CD4-positive, alpha-beta T cell treated with Interferon gamma for 1 hour (primary cell): ENCODE measurements at regions not wholly inside any gene's neighbourhood (a gene's known extent, or its start where the extent isn't known, plus 50 kb on each side); places are given as distances from the start of the nearest gene placed in this dataset.

Experiments
- DNase-seq: peaks from one replicate; pipeline ENCODE4 v3.0.0-alpha.2; 2020

DNA sequence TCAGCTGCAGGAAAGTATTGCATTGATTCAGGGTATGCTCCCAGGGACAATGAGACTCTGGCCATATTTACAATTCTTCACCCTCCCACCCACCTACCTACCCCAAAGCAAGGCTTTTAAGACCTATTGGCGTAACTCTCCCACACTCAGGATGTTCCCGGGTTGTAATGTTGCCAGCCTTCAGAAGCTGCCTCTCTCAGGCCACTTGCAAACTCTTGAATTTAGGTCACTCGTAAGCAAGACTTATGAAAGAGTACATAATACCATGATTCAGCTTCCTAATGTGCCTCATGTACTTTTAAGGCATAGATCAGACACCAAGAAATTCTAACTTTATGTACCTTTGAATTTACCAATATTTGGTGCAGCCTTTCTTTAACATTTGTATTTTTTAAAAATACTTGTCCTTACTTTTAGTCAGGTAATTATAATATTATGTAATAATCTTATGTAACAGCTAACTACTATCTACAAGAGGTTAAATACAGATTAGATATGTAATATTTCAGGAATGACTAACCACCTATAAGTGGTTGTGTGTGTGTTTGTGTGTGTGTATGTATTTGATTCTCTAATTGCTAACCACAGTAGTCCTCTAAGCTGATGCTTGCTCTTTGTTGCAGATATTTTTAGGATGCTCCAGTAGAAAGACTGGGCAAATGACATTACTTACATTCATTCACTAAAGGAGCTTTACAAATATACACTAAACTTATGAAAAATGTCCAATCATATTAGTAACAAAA is 630.5 kb upstream of the MEF2C start:
- no peak for DNase-seq

DNA sequence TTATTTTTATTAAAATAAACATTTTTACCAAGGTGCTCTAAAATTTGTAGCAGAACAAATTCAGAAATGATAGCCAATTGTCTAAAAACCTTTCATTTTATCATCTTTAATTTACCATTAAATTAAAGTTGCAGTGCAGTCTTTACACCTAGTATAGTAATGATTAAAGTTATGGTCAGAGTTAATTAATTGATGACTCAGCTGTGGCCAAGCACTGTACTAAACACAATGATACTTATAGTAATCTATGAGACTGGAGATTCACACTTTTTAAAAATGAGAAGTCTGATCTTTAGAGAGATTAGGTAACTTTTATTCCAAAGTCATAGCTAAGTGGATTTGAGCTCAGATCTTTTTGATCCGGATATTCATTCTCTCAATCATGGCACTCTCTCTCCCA is 621.1 kb upstream of the MEF2C start:
- DNase-seq: no peak

DNA sequence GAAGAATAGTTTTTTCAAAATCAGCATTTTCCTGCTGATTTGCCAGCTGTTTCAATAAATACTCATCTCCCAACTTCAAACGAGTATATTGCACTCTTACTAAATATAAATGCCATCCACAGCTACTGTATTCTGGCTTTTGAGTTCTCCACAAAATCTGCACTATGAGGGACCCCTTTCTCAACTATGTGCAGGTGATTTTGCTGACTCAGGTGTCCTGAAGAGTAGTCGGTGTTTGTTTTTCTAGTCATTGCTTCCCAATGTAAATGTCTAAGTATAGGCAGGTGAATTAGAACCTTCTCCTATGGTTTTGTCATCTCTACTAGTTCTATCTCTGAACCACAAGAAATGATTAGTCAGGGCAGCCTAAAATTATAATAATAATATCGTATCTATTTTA is 616.8 kb upstream of the MEF2C start:
- no peak for DNase-seq

DNA sequence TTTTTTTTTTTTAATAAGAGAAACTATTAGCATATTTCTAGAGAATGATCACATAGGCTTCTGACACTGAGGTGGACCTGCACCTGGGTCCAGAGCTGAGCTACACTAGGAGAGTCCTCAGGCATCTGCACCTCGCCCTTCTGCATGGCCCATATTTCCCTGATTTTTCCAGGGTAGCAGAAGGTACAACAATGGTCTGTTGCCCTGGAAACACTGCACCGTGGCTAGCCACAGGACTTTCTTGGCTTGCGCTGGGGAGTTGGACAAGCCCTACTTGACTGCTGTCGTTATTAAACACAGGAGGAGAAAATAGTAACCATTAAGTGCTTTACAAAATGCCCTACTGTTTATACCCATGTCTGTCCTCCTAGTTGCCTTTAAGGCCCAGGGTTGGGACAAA is 615.7 kb upstream of the MEF2C start:
- DNase-seq: no peak

DNA sequence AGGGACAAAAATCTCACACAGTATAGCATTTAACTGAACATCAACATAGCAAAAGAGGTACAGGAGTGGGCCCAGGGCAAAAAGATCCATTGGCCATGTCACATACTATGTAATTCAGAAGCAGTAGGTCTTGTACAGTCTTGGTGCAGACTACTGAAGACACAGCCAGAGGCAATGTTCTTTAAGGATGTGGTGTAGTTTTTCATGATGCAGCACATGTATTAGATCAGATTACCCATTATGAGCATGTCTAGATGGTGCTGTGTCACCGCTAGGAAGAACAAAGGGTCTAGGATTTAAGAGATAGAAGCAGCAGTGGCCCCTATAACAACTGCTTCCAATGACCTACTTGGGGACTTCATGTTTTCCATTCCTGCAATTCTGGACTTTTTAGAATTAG is 610.4 kb upstream of the MEF2C start:
- DNase-seq: no peak

DNA sequence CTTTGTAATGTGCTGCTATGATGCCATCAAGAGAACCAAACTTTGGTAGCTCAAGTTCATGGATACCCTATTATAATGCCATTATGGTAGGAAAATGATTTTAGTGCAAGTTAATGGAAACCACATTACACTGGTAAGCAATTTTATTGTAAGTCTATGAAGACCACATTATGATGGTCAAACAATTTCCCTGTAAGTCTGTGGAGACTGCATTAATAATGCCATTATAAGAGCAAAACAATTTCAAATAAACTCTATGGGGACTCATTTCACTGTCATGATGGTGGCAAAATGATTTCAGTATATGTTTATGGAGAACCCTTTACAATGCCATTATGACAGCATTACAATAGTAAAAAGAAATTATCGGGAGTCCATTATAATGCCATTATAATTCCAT is 602.0 kb upstream of the MEF2C start:
- DNase-seq: no peak

DNA sequence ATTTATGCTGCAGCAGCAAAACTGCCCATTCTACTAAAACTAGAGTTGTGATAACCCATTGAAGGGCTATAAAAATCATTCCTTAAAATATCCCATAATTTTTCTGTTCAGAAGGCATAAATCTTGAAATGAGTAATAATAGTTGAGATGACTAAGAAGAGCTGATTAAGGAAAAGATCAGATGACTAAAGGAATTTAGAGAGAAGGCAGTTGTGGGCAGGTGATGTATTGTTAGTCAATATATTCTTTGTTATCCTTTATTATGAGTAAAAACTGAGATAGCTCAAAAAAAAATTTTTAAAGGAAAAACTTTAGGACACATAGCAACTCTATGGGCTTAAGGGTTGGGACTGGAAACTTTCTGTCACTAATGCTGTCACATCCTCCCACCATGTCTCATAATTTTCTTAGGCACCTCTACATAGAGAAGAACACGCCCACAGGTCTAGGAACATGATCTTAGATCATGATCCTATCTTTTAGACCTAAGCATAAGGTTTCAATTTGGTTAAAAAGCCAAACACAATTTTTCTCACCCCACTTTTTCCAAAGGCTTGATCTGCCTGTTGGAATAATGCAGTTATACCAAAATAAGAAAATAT is 597.5 kb upstream of the MEF2C start:
- DNase-seq: no peak

DNA sequence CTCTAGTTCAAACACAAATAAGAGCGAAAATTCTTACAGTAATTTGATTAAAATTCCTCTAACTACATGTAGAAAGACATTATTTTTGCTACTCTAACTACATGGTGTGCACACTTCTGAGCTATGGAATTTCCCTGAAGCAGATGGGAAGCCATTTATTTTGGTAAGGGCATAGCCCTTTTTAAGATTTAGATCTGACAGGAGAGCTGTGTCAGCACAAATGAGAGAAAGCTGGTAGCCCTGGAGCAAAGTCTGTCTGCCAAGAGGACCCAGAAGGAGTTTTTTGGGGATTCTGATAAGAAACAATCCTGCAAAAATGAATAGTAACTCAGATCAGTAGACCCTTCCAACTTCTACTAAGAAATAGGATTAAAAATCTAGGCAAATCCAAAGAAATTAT is 595.9 kb upstream of the MEF2C start:
- DNase-seq: no peak

DNA sequence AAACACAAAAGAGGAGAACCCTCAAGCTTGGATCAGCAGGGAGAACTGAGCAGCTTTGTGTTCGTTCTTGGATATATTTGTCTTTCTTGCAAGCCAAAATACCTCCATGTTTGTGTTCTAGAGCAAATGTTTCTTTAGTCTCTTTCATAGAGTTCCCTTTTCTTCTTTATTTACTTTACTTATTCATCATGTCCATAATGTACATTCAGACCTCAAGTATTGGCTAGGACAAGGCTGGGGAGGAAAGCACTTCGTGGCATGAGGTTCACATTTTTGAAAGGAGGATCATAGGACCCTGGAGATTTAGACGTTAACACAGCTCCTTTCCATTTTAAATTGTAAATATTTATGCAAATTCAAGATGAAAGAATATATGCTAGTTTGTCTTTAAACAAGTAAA is 590.2 kb upstream of the MEF2C start:
- no peak for DNase-seq

DNA sequence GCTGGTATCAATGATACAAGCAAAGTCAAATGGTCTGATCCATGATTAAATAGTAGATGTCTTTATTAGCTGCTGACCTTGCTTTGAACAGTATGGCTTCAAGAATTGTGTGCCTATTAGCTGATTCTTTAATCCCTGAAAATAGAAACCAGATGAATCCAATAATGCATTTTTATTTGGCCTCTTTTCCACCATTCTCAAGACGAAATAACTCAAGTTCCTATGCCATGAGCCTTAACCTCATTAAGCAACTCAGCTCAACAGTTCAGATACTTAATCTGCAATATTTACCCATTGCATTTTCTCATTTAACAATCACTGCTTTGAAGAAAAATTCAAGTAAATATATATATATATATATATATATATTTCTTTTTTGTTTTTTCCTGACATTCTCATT is 588.6 kb upstream of the MEF2C start:
- DNase-seq: no peak

DNA sequence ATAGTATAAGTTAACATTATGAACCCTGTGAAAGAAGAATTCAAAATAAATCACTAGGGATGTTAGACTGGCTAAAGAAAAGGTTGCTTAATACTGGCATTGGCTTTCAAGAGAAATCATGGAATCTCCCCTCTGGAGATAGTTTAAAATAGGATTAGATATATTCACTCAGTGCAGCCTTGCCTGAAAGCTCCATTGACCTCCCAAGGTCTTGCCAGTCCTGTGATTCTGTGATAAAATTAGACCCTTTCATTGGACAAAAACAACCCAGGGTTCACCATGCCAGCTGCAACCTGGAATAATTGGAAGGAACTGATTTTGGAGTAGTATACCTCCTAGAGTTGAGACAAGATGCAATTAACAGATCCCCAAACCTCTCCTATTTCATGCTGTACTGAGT is 588.1 kb upstream of the MEF2C start:
- DNase-seq: no peak

DNA sequence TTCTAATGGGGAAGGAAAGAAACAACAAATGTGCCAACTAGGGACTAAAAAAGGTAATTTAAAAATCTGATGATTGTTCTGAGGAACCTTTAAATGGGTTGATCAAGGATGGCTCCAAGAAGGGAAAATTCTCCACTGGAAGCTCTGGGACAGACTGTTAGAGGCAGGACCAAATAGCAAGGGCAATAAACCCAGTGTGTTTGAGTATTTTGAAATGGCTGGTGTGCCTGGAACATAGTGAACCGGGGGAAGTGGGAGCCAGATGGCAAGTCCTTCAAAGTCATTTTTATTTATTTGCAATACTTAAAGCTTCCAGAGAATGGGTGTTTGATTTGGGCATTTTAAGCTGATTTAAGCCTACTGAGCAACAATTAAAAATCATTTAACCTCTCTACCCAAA is 587.7 kb upstream of the MEF2C start:
- DNase-seq: no peak

DNA sequence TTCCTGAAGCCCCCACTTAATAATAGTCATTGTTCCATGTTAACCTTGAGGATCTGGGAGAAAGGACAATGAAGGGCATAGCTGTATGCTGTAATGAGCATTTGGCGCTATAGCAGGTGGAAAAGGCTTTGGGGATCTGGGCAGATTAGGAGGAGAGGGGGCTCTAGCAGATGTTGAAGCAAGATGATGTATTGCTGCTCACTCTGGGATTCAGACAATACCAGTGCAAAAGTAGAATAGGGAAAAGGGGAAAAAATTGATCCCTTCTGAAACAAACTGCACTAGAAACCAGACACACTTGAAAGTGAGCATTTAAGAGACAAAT is 575.3 kb upstream of the MEF2C start:
- no peak for DNase-seq

DNA sequence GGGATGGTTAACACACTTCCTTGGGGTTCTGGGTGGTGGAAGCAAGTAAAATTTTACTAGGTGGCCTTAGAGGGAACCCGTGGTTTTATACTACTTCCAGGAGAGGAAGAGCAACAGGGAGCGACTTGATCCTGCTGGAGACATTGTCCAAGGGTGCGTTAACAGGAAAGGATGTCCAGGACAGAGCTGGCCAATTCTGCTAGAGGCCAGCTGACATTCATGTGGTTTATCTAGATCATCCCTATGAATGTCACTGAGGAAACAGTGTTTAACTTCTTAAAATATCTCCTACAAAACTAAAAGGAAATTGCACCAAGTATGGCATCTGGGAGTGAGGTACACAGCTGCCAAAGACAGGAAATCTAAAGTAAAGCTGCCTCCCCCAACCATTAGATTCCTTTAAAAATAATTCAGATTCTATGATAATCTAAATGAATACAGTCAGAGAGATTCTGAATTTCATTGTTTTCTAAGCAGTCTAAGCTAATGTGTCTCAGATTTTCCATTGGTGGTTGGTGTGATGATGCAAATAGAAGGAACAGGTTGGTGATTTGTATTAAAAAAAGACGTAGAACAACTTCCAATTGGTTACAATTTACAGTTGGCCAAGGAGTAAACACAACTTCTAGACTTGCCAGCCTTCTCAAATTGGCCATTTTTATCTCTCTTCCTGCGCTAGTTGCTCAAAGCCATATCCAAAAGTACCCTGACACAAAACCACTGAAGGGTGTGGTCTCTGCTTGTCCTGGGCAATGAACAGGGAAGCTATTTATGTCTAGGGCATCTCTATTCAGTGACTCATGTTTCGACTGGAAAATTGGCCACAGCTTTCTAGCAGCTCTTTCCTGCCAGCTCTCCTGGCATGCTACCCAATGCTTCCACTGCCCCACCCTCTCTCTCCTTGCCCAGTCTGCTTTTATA is 574.7 kb upstream of the MEF2C start:
- DNase-seq: no peak

DNA sequence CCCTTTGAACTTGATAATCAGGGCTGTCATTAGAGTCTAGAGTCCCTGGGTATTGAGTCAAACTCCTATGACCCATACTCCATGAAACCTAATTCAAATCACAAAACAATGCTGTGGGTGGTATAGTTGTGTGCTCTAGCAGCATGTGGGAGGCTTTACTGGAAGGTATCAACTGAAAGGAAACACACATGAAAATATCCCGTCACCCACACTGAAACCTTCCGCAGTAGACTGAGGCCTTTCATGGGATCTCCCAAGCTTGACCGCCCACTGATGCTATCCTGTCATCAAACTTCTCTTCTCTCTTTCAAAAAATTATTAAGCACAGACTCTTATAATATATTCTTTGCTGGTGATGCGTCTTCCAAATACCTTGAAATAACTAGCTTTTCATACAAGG is 569.1 kb upstream of the MEF2C start:
- no peak for DNase-seq

DNA sequence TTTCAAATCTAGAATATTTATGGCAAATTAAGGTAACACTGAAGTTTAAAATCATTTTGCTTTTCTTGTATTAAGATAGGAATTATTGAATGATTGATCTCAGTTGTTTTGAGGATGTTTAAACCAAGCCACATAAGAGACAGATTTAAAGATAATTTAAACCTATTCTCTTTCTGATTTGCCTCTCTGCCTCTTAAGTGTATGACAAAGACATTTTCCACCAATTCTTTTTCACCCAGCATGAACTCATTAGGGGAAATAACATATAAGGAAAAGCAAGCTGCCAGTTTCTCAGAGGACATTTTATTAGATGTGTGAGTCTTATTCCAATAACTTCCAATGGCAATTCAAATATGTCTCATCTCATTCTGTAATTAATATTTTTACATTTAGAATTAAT is 568.3 kb upstream of the MEF2C start:
- DNase-seq: no peak

DNA sequence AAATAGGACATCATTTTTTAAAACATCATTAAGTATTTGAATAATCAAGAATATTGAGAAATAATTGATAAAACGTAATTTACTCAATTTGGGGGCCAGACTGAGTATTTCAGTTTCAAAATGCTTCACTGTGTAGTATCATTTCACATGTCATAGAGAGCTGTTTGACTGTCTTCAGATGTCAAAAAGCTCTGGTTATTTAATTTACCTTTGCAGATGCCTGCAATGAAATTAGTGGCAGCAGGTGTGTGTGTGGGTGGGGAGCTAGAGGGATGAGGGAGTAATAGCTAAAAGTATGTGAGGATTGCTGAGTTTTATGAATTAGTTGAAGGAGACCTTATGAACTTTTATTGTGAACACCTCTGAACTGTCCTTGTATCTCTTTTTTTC is 567.2 kb upstream of the MEF2C start:
- no peak for DNase-seq

DNA sequence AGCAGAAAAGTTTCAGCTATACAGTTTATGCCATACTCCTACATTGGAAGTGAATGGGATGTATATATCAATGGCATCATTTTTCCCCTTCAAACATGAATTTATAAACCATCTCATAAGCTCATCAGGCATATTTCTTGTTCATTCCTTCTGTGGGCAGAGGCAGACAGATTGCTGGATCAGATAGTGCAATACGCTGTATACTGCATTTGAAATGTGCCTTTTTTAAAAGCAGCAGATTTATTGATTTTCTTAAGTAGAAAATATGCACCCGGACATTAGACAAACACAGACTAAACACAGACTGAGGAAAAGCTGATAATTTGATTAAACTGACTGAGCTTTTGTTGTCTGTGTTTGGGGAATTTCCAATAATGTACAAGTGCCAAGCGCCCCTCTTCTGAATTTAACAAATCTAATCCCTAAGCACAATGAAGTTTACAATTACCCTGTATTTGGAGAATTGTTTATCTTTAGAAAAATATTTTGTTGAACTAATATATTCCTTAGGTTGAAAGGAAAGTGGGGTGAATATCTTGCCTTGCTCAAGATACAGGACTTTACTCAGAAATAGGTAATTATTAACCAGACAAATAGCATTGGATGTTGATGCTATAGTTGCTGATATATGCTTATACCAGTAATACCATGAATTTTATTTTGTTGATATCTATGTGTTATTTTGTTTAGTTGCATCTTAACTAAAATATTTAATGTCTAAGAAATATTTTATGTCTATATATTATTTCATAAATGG is 566.6 kb upstream of the MEF2C start:
- DNase-seq: no peak

DNA sequence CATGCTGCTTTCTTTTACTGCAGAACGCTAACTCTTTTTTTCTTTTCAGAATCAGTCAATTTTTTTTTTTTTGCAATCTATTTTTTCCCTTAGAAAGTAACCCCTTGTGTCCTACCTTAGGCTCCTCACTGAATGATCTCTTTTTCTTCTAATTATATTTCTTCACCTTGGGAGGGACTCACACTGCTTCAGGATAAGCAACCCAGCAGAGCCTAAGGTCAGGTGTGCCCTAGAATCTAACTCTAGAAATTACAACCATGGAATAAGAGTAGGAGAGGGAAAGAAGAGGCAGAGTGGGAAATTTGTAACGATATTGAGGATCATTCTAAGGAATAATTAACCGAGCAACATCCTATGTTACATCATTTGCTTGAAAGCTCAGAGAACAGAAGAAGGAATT is 564.0 kb upstream of the MEF2C start:
- DNase-seq: no peak

DNA sequence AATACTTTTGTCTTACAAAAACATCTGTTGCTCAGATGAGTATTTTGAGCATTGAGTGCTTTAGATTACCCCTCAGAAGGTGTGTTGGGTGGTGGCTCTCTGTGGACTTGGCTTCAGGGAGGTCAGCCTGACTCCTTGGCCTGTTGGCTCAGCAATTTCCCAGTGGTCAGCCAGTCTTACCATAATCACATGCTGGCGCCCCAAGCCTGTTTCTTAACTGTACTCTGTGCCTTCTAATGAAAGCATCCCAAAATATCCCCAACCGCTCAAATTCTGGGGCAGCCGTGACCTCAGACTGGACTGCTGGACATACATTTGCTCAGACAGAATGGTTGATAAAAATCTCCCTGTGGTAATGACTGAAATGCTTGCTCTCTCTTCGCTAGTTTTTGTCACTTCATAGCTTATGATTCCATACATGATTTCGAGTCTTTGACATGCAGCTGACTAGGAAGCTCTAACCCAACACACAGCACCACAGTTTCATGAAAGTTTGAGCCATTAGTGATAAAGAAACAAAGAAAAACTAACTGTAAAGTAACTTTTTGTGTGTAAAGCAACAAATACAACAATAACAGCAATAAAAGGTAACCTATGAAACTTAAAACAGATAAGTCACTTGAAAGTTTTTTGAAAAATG is 562.2 kb upstream of the MEF2C start:
- DNase-seq: no peak

DNA sequence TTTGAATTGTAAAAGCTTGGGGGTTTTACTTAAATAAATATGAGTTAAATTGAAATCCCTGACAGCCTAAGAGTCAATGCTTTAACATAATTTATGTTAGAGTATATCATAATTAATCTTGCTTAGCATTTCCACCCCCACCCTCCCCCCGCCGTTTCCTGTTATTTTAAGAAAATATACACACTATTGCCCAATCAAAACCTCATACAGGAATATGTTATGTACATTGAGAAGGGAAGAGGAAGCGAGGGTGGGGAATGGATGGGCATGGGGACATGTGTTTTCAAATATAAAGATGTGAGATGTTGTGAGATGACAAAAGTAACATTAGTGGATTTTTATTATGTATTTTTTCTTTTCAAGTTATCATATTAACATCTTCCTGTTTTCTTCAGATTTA is 561.1 kb upstream of the MEF2C start:
- DNase-seq: no peak

DNA sequence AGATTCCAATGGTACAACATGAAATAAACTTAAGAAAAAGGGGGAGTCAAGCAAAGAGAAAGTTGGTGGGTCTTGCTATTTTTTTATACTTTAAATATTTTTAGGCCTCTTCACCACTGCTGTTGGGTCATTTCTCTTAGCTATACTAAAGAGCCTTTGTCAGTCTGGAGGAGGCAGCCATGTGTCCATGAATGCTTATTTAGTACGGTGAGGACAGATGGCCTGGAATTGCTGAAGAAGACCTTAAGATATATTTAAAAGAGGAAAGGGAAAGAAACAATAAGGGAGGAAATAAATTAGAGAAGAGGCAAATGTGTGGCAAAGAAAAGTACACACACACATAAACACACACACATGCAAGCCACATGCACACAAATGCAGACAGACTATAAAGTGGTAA is 560.5 kb upstream of the MEF2C start:
- no peak for DNase-seq

DNA sequence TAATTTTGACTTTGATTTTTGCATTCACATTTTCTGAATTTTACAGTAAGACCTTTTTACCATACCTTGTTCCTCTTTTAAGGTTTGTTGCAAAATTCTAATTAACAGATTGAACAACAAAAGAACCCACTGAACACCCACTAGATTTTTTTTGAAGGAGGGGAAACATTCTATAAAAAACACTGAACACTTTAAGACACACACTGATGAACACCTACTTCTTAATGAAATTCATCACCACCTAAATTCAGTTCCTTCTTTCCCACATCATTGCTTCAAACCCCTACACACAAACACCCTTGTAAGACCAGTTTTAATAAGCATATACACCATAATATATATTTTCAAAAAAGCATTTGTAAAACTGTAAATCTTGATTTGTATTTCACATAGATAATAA is 559.0 kb upstream of the MEF2C start:
- no peak for DNase-seq
